DMS53 treated with DMSO at 0.1 percent for 48 hours (cell line): ENCODE measurements at regions not wholly inside any gene's neighbourhood (a gene's known extent, or its start where the extent isn't known, plus 50 kb on each side); places are given as distances from the start of the nearest gene placed in this dataset.
"Not testable (repeated sequence)": the region's sequence is repeated elsewhere in the genome, so short reads cannot be mapped to it uniquely, and the experiment has no call there.

Experiments used
- DNase-seq: peaks from one replicate; lab custom pipeline; 2025; ENCODE audit not compliant: unreplicated experiment; lab: John Stamatoyannopoulos, UW

- DNase-seq, result no peak
These were observed 125.1 kb downstream of the AKAP11 start for GRCh38 chr13:42396901-42397655.

- no peak for DNase-seq
These were observed 126.6 kb downstream of the AKAP11 start for GRCh38 chr13:42398533-42398932.

- DNase-seq, result no peak
These were observed 128.4 kb downstream of the AKAP11 start for GRCh38 chr13:42400188-42400833.

GRCh38 chr13:42401376-42401775, 129.4 kb downstream of the AKAP11 start:
- DNase-seq, result no peak

- DNase-seq, result no peak
These were observed 133.9 kb downstream of the AKAP11 start for GRCh38 chr13:42405665-42406390.

- DNase-seq, result no peak
These were observed 137.1 kb downstream of the AKAP11 start for GRCh38 chr13:42409075-42409474.

- DNase-seq, result no peak
These were observed 137.6 kb downstream of the AKAP11 start for GRCh38 chr13:42409551-42409950.

GRCh38 chr13:42412812-42413483, 141.0 kb downstream of the AKAP11 start:
- DNase-seq, result no peak

GRCh38 chr13:42413484-42413815, 141.5 kb downstream of the AKAP11 start:
- DNase-seq, result no peak

GRCh38 chr13:42417626-42418025, 145.7 kb downstream of the AKAP11 start:
- no peak for DNase-seq

- DNase-seq, result no peak
These were observed 146.2 kb downstream of the AKAP11 start for GRCh38 chr13:42418184-42418583.

GRCh38 chr13:42420304-42420703, 148.4 kb downstream of the AKAP11 start:
- no peak for DNase-seq

- DNase-seq, result no peak
These were observed 150.7 kb downstream of the AKAP11 start for GRCh38 chr13:42422681-42423080.

GRCh38 chr13:42424182-42424581, 149.8 kb upstream of the TNFSF11 start:
- DNase-seq, result no peak

GRCh38 chr13:42445354-42445753, 128.6 kb upstream of the TNFSF11 start:
- DNase-seq, result no peak

GRCh38 chr13:42446597-42446996, 127.4 kb upstream of the TNFSF11 start:
- not testable (repeated sequence) for DNase-seq

GRCh38 chr13:42453091-42453645, 120.8 kb upstream of the TNFSF11 start:
- no peak for DNase-seq

- DNase-seq, result no peak
These were observed 119.2 kb upstream of the TNFSF11 start for GRCh38 chr13:42454749-42455148.

GRCh38 chr13:42458193-42458592, 115.8 kb upstream of the TNFSF11 start:
- no peak for DNase-seq

GRCh38 chr13:42466123-42466522, 107.8 kb upstream of the TNFSF11 start:
- no peak for DNase-seq

GRCh38 chr13:42466609-42467008, 107.3 kb upstream of the TNFSF11 start:
- DNase-seq, result no peak
